Eye (tissue), 1 donor: ENCODE measurements at regions not wholly inside any gene's neighbourhood (a gene's known extent, or its start where the extent isn't known, plus 50 kb on each side); places are given as distances from the start of the nearest gene placed in this dataset.
"Not testable (repeated sequence)": the region's sequence is repeated elsewhere in the genome, so short reads cannot be mapped to it uniquely, and the experiment has no call there.

Source experiments
- DNase-seq: peaks from one replicate; pipeline ENCODE4 v3.0.0-alpha.2; 2015

GRCh38 chr2:239723486-239724193 is 301.5 kb downstream of the NDUFA10 start:
- DNase-seq, result no peak

DNA sequence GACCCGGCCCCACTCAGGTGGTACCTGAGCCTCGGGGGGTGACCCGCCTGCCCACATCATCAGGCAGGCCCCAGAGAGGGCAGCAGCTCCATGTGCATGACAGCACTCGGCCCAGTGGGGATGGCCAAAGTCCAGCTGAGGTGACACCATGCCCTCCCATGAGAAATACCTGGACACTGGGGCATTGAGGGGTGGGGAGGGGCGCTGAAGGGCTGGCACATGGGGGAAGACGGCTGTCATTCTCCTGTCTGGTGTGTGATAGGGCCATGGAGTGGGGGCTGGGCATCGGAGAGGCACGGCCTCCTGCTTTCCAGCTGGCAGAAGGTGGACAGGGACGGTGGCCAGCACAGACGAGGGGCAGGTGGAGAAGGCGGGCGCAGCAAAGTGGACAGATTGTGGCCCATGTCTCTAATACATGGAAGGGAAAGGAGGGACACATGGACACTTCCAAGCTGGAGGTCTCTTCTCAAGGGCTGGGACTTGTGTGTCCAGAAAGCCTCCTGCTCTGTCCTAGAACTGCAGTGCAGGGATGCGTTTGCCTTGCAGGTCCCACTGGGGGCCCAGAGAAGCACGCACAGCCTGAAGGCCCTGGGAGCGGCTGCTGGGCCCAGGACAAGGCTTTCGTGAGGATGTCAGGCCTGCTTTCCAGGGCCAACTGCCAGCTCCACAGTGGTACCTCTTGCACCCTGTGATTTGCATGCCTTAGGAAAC is 302.2 kb downstream of the NDUFA10 start:
- DNase-seq, result no peak

DNA sequence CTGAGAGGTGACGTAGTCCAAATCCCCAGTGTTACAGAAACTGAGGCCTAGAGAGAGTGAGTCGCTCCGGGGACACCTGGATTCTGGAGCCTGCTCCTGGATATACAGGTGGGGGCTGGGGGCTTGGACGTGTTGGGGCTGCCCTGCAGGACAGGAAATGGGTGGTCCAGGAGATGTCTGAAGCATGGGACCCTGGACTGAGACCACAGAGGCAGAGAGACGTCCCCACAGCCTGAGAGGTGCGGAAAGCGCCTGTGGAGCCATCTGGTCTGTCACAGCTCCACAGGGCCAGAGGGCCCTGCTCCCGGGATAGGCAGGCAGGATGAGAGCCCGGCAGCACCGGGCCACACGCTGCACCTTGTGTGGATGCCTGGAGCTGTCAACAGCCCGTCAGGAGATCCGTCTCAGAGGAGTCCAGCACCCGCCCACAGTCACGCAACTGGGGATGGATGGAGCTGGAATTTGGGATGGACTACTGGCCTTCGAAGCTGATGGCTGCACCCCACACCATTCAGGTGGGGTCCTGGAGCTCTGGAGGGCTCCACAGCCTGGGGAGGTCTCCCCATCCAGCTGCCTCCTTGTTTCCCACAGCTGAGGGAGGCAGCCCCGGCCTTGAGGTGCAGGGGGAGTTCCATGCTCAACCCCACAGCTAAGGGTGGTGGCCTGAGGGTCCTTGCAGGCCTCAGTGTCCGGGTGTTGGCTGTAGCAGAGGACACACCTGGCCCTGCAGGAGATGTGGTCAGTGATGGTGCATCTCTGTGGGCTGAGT is 303.0 kb downstream of the NDUFA10 start:
- no peak for DNase-seq

- no peak for DNase-seq
Observed at GRCh38 chr2:239721531-239721930, 303.6 kb downstream of the NDUFA10 start.

GRCh38 chr2:239720361-239721360 is 304.5 kb downstream of the NDUFA10 start:
- no peak for DNase-seq

DNA sequence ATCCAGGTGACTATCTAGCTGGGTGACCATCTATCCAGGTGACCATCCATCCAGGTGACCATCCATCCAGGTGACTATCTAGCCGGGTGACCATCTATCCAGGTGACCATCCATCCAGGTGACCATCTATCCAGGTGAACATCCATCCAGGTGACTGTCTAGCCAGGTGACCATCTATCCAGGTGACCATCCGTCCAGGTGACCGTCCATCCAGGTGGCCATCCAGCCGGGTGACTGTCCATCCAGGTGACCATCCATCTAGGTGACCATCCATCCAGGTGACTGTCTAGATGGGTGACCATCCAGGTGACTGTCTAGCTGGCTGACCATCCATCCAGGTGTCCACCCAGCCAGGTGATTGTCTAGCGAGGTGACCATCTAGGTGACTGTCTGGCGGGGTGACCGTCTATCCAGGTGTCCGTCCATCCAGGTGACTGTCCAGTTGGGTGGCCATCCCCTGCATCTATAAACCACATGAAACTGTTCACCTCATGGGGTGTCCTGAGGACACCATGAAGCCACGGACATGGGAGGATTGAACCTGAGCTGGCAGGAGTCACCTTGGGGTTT is 305.3 kb downstream of the NDUFA10 start:
- no peak for DNase-seq

GRCh38 chr2:239718991-239719390 is 306.2 kb downstream of the NDUFA10 start:
- not testable (repeated sequence) for DNase-seq

DNA sequence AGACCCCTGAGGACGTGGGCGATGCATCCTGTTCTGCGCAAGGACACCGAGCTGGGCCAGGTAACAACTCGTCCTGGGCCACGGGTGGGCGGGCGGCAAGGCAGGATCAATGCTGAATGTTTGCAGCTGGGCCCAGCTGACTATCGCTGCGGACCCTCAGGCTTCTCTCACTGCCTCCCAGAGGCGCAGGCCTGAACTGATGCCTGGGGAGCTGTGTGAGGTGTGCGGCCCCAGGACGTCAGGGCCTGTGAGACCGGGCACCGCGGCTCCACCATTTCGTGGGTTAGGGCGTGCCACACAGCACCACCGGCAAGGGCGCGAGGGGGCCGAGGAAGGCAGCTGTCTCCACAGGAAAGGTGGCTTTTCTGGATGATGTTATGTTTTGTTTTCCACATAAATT is 307.4 kb downstream of the NDUFA10 start:
- no peak for DNase-seq

DNA sequence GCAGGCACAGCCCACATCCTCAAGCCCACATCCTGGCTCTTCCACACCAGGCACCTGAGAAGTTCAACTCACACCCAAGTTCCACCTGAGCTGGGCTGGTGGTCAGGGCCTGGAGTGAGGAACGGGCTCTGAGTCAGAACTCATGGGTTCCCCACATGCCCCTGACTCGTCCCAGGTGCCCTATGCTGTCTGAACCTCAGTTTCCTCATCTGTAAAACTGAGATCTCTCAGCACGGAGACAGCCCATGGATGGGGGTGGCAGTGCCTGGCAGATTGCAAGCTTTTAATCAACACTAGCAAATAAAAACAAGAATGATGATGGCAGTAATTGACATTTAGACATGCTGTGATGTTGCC is 307.8 kb downstream of the NDUFA10 start:
- DNase-seq, result no peak

GRCh38 chr2:239716536-239717318 is 308.4 kb downstream of the NDUFA10 start:
- DNase-seq, result peak; percentile 86

- no peak for DNase-seq
Observed at GRCh38 chr2:239716009-239716408, 309.1 kb downstream of the NDUFA10 start.

DNA sequence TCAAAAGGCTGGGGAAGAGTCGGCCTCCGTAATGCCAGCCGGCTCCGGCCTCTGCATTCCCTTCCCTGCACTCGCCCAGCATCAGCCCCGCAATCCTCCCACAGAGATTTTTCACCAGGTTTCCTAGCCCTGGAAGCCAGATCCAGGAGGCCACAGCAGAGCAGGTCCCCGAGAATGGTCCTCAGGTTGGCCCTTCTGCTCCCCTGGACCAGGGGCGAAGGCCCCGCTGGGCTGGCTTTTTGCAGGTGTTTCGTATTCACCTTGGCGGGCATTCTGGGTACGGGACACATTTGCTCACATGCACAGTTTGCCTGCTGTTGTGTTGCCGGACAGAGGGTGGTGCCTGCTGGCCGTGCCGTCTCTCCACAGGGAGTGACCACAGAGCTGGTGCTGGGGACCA is 309.5 kb downstream of the NDUFA10 start:
- DNase-seq, result no peak

DNA sequence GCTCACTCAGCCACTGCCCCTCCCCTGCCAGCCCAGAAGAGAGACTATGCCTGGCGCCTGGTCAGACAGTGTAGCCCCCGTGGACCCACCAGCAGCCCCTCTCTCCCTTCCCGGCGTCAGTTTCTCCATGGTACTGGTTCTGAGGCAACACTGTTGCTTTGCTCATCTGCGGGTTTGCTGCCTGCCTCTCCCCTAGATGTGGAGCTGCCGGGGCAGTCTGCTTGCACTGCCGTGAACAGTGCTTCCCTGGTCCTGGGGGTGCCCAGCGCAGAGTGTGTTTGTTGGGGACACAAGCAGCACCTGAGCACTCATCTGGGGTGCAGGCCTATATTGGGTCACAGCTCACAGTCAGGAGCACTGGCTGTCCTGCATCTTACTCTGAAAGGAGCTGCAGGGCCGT is 309.9 kb downstream of the NDUFA10 start:
- DNase-seq, result no peak

DNA sequence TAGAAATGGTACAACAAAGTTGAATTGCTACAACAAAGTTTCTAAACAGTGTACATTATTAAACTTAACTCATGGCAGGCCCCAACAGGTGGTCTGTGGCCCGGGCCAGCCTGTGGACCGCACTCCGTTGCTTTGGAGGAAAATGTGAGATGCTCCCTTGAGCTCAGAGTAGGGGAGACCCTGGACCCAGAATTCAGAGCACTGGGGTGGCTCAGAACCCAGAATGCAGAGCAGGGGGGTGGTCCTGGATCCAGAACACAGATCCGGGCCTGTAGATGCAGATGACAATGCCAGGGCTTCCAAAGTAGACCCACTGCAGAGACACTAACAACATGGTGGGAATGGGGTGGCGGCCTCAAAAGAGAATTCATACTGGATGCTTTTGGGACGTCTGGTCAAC is 311.0 kb downstream of the NDUFA10 start:
- no peak for DNase-seq

DNA sequence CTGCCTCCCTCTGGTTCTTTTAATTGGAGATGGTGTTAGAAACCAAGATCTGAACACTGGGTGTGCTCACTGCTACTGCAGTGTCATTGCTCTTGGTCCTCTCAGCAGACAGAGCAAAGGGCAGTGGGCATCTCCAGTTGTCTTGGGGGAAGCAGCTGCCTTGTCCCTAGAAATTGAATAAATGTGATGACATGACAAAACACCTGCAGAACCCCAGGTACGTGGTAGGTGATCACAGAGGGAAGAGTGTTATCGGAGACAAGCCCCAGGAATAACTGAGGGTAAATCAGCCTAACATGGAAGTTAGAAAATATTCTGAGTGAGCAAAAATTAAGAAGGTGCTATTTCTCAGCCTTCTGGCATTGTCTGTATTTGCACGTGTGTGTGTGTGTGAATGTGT is 311.9 kb upstream of the HDAC4 start:
- DNase-seq, result no peak

- no peak for DNase-seq
Observed at GRCh38 chr2:239711911-239712570, 311.2 kb upstream of the HDAC4 start.

- no peak for DNase-seq
Observed at GRCh38 chr2:239710953-239711861, 310.4 kb upstream of the HDAC4 start.

DNA sequence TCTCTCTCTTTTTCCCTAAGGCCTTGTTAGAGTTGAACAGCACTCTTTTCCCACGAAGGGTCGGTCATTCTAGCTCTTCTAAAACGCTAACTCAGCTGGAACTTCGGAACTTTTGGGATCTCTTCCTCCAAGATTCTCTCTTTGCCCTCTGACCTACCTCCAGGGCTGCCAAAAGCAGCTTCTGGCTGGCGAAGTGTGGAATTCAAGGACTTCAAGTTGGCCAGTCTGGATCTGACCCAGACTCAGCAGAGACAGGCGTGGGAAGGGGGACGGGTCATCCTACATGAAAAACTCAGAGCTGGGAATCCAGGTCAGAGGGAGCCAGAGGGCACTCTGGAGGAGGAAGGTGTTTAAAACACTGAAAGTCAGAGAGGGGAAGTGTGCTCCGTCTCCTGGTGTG is 305.5 kb upstream of the HDAC4 start:
- DNase-seq, result no peak

GRCh38 chr2:239704737-239705136 is 303.9 kb upstream of the HDAC4 start:
- DNase-seq, result no peak

- no peak for DNase-seq
Observed at GRCh38 chr2:239703834-239704233, 303.0 kb upstream of the HDAC4 start.
